GM19395 (cell line): ENCODE measurements at regions not wholly inside any gene's neighbourhood (a gene's known extent, or its start where the extent isn't known, plus 50 kb on each side); places are given as distances from the start of the nearest gene placed in this dataset.
A peak's percentile ranks its signal among the peaks of the same experiment; 100 is the strongest.
"Not testable (repeated sequence)": the region's sequence is repeated elsewhere in the genome, so short reads cannot be mapped to it uniquely, and the experiment has no call there.

Experiments
- ATAC-seq: cut with Tn5 transposase; IDR thresholded peaks from one replicate; pipeline ENCODE4 v1.9.1; 2021; ENCODE audit warnings: mild to moderate bottlenecking, moderate library complexity; ENCODE audit not compliant: unreplicated experiment

DNA sequence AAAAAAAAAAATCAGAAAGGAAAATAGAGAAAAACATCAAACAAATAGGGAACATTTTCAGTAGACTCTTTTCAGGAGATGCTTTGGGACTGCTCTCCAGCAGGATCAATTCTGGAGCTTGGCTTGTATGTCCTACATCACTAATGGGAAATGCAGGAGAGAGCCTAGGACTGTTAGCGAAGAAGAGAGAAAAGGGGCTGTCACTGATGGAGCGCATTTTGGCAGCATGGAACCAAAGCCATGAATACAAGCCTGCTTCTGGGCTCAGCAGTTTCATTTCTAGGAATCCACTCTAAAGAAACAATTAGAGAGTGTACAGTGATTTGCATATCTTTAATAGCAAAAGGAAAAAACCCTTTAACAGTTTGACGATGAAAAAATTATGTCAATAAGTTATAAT lies 203.9 kb downstream of the NUFIP1 start:
- no peak for ATAC-seq

DNA sequence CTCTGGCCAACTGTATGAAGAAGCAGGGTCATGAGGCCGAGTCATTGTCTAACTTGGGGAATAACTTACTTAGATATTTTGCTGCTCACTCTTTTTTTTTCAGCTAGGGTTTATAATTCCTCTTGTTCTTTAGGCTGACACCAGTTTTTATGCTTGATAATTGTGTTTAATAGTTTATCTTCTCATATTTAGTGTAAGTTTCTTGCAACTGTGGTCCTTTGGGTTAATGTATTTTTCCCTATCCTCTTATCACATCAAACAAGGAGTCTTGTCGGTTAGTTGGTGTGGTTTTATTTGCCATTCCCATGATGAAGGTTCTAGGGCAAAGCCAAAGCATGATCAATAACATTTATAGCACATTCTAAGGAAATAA lies 204.6 kb downstream of the NUFIP1 start:
- no peak for ATAC-seq

DNA sequence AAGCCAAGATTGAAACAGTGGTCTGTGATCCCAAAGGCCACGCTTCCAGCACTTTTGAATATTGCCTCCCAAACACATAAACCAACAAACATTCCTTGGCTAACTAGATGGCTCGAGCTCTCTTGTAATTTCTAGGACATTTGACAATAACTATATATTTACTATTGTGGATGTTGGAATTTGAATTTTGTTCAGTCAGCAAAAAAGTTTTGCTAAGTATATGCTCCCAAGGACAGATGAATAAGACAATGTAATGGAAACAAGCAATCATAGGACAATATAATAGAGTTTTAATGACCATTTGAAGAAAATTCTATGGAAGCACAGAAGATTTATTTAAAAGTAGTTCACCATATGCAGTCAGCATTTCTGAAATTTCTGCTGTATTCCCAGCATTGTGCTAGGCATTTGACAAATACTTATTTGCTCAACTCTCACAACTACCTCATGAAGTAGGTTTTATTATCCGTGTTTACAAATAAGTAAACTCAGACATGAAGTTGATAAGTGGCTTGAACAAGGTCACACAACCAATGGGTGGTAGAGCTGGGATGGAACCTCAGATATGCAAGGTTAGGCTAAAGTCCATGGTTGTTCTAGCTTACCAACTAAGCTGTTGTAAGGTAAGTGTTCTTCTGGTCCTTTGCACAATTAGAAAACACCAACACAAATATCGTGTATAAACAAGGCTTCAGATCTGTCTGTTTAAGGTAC lies 205.1 kb downstream of the NUFIP1 start:
- no peak for ATAC-seq

DNA sequence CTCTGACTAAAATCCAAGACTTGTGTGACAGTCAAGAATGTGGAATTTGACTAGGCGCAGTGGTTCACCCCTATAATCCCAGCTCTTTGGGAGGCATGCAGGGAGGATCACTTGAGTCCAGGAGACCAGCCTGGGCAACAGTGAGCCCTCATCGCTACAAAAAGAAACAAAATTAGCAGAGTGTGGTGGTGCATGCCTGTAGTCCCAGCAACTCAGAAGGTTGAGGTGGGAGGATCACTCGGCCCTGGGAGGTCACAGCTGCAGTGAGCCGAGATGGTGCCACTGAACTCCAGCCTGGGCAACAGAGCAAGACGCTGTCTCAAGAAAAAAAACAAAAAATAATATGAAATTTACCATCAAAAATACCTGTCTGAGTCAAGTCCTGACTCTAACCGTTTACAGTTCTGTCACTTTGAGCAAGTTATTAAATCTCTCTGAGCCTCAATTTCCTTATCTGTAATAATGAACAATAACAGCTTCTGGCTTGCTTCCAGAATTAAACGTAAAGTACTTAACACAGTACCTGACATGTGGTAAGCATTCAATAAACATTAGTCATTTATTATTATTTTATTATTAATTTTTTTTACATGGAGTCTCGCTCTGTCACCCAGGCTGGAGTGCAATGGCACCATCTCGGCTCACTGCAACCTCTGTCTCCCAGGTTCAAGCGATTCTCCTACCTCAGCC lies 204.6 kb upstream of the TSC22D1 start:
- ATAC-seq, result no peak

DNA sequence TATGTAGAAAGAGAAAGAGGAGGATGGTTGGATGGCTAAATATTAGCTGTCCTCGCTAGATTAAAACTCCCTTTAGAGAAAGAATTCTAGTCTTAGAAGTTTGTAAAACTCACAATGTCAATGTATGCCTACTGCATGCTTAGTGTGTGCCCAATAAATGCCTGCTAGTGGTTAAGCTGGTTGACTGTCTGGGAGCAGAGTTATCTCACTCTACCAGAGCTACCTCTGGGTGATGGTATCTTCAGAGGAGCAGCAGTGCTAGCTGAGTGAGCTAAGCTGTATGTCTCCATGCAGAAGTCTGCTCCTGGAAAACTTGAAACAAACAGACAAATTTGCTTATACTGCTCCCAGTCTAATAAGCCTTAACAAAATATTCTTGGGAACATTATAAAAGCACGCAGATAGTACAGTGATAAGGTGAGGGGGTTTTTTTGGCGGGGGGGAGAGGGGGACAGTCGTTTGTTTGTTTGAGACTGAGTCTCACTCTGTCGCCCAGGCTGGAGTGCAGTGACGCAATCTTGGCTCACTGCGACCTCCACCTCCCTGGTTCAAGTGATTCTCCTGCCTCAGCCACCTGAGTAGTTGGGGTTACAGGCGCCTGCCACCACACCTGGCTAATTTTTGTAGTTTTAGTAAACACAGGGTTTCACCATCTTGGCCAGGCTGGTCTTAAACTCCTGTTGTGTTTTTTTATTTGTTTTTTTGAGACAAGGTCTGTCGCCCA lies 202.8 kb upstream of the TSC22D1 start:
- ATAC-seq, result no peak

DNA sequence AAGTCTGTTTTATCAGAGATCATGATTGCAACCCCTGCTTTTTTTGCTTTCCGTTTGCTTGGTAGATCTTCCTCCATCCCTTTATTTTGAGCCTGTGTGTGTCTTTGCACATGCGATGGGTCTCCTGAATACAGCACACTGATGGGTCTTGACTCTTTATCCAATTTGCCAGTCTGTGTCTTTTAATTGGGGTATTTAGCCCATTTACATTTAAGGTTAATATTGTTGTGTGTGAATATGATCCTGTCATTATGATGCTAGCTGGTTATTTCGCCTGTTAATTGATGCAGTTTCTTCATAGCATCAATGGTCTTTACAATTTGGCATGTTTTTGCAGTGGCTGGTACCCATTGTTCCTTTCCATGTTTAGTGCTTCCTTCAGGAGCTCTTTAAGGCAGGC lies 199.2 kb upstream of the TSC22D1 start:
- ATAC-seq, result not testable (repeated sequence)

DNA sequence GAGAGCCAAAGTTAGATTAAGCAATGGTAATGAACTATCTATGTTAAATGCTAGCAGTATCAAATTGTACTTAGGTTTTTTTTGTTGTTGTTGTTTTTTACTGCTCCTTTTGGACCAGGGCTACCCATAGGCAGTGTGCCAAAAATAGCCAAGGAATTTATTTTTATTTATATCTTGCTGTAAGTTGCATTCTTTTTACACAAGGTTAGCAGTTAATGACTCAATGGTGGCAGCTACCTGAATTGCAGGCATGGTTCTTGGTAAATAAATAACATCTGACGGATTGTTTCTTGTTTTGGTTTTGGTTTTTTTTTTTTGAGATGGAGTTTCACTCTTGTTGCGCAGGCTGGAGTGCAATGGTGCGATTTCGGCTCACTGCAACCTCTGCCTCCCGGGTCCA lies 194.8 kb upstream of the TSC22D1 start:
- ATAC-seq, result no peak

DNA sequence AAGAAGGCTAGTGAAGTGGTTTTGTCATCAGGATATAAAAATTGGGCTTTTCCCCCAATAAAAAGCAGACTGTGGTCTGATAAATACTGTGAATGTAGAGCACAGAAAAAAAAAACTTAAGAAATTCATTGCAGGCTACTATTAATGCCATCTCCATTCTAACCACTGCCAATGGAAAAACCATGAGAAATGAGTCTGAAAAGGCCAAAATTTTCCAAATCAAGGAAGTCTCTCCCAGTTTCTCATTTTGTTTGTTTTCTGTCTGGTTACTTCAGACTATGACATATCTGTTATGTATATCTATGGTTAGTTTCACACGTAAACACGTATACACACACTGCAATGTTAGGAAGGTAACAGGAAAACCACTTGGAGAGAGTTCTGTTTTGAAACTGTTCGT lies 193.6 kb upstream of the TSC22D1 start:
- ATAC-seq, result no peak

DNA sequence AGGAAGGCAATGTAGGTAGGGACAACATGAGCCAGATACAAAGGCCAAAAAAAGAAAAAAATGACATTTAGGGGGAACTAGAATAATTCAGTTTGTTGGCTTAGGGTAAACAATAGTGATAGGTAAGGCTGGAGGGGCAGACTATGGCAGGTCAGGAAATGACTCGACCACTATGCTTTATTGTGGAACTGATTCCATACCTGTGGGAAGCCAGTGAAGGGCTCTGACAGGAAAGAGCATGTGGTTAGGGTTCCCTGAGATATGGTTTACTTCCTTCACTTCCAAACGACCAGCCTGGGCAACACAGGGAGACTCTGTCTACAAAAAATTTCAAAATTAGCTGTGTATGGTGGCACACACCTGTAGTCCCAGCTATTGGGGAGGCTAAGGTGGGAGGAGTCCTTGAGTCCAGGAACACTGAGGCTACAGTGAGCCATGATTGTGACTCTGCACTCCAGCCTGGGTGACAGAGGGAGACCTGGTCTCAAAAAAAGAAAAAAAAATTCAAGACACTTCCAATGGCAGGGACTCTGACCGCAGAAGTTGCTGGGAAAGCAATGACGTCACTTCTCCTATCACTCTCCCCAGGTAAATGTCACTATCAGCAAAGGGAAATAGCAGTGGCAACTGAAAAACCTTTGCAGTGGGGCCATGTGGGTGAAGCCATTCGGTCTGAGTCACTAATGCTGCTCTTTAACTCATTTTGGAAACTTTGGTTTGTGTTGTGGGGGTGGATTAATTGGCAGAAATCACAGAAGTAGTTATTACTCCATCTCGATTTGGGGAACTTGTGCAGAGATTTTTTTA lies 192.8 kb upstream of the TSC22D1 start:
- ATAC-seq, result no peak

DNA sequence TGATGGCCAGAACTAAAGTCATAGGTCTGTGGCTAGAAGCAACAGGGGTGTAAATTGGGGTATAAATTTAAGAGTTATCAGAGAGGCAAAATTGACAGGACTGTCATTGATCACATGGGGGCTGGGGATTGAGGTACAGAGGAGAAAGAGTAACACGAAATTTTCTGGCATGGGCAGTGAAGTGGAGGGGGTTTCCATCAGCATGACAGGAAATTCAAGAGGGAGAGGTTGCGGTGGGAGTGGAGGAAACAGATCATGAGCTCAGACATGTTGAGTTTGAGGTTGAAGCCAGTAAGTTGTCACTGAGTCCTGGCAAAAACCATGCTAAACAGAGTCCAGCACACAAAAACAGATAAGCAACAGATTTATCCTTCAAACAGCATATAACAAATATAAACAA lies 192.1 kb upstream of the TSC22D1 start:
- peak; percentile 52 for ATAC-seq

DNA sequence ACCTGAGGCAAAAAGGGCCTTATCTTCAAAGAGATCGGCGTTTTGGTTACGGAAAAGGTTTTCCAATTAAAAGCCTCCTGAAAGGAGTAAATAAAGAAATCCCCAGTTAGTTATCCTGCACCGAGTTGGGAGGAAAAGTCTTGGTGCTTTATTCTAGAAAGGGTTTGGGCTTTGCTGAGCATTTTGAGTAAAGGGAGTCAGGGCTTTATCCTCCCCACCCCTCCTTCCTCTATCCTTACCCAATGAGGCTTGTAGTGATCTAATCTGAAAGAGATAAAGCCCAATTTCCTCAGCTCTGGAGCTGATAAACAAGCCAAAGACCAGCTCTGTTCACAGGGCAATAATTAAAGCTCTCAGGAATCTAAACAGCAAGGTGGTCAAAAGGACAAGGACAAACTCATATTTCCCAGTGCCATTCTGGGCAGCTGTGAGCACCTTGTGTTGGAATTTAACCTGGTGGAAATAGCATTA lies 188.9 kb upstream of the TSC22D1 start:
- no peak for ATAC-seq

DNA sequence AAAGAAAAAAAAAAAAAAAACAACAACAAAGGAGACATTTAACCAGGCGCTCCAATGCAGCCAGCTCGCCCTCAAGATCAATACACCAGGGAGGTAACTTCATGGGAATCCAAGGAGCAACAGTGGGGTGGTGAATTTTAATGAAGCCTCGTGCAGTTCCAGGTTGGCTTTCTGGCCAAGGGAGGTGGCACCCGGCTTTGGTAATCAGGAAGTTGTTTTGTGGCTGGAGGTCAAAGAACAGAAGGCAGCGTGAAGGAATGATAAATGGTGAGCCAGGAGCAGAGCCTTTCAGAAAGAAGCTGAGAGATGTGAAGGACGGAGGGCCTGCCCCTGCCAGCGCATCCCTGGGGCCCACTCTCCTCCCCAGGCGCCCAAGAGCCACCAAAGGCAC lies 188.2 kb upstream of the TSC22D1 start:
- ATAC-seq, result no peak

DNA sequence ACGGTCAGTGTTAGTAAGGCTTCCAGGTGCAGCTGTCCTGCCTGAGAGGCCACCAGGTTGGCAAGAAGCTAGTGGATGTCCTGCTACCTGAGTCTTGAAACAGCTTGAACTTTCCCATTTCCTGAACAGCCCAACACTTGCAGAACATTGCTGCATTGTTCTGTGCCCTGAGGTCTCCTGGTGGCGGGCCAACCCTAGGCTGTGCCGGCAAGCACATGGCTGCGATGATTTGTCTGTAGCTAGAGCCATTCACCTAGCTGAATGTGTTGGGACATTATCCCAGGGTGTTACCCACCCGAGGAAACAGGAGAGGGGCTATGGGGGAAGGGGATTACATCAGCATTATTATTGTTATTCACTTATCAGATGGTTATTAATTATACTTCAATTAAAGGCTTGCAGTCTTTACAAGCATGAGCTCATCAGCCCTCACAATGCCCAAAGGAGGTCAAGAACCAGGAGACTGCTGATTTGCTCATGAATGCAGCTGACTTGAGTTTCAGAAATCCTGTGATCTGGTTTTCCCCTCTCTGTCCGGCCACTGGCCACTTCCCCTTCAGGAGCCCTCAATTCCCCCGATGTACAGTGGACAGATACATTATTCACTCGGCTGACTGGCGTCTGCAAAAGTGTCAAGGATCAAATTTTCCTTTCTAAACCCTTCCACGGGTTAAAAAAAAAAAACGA lies 187.6 kb upstream of the TSC22D1 start:
- ATAC-seq, result no peak

DNA sequence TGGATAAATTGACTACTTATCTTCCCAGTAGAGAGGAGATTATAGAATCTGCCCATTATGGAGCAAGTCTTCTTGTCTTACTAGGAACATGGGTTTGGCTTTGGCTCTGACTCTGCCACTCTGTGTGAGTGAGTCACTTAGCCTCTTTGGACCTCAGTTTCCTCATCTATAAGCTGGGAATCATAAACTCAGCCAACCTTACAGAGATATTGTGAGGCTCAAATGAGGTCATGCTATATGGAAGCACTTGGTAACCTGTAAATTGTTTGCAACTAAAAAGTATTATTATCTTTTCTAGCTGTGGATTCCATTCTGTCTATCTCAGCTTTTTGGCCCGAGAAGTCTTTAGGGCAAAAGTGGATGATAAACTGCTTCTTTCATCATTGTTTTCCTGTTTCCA lies 186.8 kb upstream of the TSC22D1 start:
- ATAC-seq, result no peak

DNA sequence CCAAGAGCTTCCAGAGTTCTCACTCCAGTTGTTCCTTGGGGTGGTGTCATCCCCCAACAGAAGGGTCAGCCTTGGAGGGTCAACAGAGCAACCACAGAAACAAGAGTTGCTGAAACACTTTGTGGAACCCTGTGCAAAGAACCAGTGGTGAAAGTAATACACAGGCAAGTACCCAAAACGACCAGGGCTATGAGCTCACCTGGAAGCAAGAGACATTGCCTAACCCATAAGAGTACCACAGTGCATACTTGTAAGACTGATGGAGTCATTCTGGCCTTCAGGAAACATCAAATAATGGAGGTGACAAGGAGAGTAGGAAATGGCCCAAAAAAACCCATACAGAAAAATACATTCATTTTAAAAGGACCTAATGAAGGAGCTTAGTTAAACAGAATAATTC lies 184.3 kb upstream of the TSC22D1 start:
- ATAC-seq, result no peak

DNA sequence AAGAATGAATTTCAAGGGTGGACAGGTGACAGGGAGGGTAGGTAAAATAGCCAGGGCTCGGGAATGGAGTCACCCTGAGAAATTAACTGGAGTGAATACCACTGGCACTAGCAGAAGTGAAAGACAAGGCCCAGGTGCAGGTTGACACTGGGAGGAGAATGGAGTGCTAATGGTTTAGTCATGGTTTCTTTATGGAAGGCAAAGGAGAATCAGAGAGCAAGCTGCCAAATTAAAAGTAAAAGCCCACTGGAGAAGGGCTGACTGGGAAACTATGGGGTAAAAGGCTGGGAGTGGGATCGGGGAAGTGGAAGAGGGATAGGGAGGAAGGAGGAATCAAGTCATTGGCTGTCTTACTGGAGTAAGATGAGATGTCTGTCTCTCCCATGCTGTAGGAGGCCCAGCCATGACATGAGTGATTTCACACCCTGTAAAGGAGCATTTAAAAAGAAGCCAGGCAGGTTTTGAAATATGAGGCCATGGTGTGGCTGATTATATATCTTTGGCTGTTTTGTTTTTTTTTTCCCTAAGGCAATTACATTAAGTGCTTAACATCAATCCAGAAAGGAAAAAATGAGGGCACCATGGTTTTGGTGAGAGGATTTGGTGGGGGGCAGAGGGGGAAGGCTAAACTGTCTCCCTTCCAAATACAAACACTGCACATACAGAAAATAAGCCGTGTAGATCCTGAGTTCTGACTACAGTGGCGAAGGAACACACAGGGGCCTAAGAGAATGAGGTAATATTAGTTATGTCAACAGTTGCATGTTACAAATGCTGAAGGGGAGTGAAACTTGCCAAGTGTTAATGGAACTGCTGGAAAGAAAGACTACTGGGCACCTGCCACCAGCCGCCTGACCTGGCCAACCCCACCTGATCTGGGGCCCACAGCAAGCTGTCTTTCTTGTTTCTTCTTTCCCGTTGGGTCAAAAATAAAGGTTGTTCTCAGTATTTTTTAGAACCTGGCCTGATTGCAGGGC lies 183.5 kb upstream of the TSC22D1 start:
- no peak for ATAC-seq

DNA sequence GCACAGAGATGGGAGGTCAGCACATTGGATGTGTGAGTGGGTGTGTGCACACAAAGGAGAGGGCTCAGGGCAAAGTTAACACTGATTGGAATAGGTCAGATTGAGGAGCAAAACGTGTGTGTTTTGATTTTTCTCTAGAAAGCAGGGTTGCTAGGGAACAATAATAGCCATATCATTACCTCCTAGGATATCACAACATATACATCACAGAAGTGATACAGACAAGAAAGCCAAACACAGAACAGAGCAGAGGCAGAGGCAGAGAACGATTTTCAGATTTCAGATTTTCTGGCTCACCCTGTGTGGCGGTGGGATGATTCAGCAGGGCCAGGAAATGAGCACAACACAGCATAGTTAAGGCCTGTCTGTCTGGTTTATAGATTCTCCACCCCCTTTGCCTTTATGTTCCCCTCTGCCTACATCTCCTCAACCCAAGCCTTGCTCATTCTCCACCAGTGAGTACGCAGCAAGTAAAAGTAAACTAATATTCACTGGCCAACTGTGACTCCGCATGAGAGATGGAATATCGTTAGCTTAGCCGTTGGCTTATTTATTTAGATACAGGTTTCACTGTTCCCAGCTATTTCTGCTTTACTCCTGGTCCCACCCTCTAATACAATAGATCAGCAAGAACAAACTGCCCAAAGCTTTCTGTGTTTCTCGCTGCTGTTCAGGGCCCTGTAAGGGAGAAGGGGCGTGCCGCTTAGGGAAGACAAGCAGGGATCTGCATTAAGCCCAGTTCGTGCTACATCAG lies 182.7 kb upstream of the TSC22D1 start:
- ATAC-seq, result no peak

DNA sequence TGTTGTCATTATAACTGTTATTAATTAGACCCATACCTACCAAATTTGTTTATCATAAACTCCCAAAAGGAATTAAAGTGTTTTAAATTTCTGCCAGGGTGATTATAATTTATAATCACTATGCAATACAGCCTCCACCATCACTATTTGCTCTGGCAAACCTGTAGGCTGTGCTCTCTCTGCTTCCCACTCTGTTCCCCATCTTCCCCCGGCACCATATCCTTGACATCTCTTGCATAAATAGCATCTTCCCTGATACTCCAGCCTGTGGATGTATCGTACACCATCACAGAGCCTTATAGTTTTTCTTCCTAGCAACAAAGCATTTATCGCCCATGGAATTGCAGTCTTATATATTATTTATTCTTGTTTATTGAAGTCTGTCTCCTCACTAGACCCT lies 181.5 kb upstream of the TSC22D1 start:
- no peak for ATAC-seq
